GM13976 (cell line): ENCODE measurements at regions not wholly inside any gene's neighbourhood (a gene's known extent, or its start where the extent isn't known, plus 50 kb on each side); places are given as distances from the start of the nearest gene placed in this dataset.
"Not testable (repeated sequence)": the region's sequence is repeated elsewhere in the genome, so short reads cannot be mapped to it uniquely, and the experiment has no call there.

Source experiments
- DNase-seq: peaks from one replicate; pipeline ENCODE4 v3.0.0; 2012; ENCODE audit warnings: low spot score
- in situ Hi-C: fragments of 300-500 bp; cut with MboI; formaldehyde crosslinking; loops from one replicate; pipeline ENCODE4 v1.12.0; 2022; ENCODE audit warnings: low sequenced_read_pairs, mixed read lengths, inconsistent platforms; ENCODE audit not compliant: unreplicated experiment
- TF ChIP-seq, protein P1 (sequence below): IDR thresholded peaks from 2 replicates; pipeline ENCODE4 v1.5.1; 2012; ENCODE audit warnings: borderline replicate concordance, mild to moderate bottlenecking; ENCODE audit not compliant: insufficient read depth; ENCODE audit errors: extremely low read depth, missing control alignments, control extremely low read depth

DNA sequence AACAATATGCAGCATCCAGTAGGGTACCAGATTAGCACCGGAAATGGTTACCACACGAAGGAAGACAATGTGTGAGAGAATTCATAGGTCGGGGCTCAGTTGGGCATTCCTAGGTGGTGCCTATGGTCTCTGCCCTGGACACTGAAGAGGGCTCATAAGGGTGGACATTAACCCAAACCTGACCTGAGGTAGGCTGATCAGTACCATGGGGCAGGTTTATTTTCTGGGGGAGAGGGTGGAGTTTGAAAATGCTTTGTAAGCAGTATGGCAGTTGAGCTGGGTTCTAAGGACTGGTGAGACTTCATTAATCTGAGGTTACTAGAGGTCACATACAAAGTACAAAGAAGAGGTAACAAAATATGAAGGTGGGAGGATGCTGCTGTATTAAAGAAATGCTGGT, 68.4 kb downstream of the RPL22L1 start:
- TF ChIP-seq, protein P1, sequence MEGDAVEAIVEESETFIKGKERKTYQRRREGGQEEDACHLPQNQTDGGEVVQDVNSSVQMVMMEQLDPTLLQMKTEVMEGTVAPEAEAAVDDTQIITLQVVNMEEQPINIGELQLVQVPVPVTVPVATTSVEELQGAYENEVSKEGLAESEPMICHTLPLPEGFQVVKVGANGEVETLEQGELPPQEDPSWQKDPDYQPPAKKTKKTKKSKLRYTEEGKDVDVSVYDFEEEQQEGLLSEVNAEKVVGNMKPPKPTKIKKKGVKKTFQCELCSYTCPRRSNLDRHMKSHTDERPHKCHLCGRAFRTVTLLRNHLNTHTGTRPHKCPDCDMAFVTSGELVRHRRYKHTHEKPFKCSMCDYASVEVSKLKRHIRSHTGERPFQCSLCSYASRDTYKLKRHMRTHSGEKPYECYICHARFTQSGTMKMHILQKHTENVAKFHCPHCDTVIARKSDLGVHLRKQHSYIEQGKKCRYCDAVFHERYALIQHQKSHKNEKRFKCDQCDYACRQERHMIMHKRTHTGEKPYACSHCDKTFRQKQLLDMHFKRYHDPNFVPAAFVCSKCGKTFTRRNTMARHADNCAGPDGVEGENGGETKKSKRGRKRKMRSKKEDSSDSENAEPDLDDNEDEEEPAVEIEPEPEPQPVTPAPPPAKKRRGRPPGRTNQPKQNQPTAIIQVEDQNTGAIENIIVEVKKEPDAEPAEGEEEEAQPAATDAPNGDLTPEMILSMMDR: no peak
- DNase-seq: no peak
- in situ Hi-C loops: loop anchor here (25.0 kb wide), 2 partner anchors 614 to 764 kb away; partner anchors contain the start of genes GPR160 and PHC3

DNA sequence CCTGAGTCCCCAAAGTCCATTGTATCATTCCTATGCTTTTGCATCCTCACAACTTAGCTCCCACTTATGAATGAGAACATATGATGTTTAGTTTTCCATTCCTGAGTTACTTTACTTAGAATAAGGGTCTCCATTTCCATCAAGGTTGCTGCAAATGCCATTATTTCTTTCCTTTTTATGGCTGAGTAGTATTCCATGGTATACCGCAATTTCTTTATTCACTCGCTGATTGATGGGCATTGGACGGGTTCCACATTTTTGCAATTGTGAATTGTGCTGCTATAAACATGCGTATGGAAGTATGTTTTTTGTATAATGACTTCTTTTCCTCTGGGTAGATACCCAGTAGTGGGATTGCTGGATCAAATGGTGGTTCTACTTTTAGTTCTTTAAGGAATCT, 69.7 kb downstream of the RPL22L1 start:
- in situ Hi-C loops: loop anchor here (25.0 kb wide), 2 partner anchors 613 to 763 kb away; partner anchors contain the start of genes GPR160 and PHC3
- not testable (repeated sequence) for DNase-seq

DNA sequence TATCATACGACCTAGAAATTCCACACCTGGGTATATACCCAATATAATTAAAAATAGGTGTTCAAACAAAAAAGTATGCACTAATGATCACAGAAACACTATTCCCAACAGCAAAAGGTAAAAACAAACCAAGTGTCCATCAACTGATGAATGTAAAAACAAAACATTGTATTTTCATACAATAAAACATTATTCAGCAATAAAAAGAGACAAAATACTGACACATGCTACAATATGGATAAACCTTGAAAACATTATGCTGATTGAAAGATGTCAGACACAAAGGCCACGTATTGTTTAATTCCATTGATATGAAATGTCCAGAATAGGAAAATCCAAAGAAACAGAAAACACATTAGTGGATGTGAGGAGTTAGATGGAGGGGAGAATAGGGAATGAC, 71.0 kb downstream of the RPL22L1 start:
- in situ Hi-C loops: no loop called here
- no peak for DNase-seq
- TF ChIP-seq, protein P1: no peak

DNA sequence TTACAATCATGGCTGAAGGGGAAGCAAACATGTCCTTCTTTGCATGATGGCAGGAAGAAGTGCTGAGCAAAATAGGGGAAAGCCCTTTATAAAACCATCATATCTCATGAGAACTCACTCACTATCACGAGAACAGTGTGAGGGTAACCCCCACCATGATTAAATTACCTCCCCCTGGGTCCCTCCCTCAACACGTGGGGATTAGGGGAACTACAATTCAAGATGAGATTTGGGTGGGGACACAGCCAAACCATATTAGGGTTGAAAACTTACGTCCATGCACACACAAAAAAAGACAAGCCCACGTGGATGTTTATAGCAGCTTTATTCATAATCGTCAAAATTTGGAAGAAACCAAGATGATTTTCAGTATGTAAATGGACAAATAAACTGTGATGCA, 72.3 kb downstream of the RPL22L1 start:
- in situ Hi-C loops: no loop called here
- TF ChIP-seq, protein P1: no peak
- no peak for DNase-seq

DNA sequence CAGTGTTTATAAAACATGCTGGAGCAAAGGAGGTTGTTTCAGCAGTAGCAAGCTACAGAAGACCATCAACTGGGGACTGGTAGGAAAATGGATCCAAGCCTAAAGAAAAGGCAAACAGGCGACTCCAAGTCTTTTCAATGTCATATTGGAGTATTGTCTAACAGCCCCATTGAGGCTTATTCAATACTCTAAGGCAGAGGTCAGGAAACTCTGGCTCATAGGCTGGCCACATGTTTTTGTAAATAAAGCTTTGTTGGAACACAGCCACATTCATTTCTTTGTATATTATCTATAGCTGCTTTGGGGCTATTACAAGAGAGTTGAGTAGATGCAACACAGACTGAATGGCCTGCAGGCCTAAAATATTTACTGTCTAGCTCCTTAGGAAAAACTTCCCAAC, 77.5 kb downstream of the RPL22L1 start:
- no peak for DNase-seq
- TF ChIP-seq, protein P1: no peak
- in situ Hi-C loops: no loop called here

DNA sequence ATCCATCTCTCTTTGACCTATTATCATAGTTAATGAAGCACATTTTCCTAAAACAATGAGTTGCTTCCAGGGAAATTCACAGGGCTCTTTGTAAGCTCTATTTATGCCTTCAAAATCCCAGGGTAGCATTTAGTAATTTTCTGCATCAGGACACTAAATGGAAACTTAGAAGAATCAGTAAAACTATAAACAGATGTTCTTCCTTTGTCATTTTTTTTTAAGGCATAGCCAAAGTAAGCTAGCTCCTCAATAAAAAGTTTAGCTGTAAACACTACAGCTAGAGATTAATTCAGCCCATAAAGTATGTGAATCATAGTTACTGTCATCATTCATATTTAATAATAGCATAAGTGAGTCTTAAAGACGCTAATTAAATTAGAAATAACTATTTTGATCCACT, 79.3 kb downstream of the RPL22L1 start:
- DNase-seq: no peak
- TF ChIP-seq, protein P1: no peak
- in situ Hi-C loops: no loop called here

DNA sequence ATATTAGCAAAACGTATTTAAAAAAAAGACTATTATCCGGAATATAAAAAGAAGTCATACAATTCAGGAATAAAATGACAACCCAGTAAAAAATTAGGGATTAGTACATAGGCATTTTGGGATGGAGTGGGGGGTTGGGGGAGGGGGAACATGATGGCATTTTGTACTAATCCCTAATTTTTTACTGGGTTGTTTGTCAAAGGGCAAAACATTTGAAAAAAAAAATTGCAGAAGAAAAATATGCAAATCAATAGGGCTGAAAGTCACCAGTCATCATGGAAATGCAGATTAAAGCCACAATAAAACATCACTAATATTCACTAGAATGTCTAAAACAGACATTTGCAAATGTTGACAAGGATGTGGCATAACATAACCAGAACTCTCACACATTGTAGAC, 82.5 kb downstream of the RPL22L1 start:
- no peak for DNase-seq
- in situ Hi-C loops: no loop called here
- TF ChIP-seq, protein P1: no peak
